NOMO-1 treated with DMSO at 0.1 percent for 48 hours (cell line): ENCODE measurements at regions not wholly inside any gene's neighbourhood (a gene's known extent, or its start where the extent isn't known, plus 50 kb on each side); places are given as distances from the start of the nearest gene placed in this dataset.
"Not testable (repeated sequence)": the region's sequence is repeated elsewhere in the genome, so short reads cannot be mapped to it uniquely, and the experiment has no call there.

Experiments used
- DNase-seq: peaks from one replicate; lab custom pipeline; 2025; ENCODE audit not compliant: unreplicated experiment; lab: John Stamatoyannopoulos, UW

DNA sequence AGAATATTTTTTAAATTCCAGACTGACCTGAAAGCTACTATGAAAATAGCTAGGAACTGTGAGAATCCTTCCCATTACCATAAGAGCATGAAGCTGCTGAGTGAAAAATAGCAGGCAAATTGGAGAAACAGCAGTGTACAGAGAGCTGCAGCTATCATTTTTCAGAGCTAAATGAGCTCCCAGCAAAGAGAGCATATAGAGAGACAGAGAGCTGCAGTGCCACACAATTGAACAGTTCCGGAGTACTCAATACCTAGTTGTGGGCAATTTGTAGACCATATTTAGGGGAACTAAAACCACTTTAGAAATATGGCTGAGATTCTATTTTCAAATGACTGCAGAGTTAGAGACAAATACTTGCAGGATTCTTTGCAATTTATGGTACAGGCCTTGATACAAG is 645.3 kb downstream of the STK39 start:
- peak; percentile 4 for DNase-seq

DNA sequence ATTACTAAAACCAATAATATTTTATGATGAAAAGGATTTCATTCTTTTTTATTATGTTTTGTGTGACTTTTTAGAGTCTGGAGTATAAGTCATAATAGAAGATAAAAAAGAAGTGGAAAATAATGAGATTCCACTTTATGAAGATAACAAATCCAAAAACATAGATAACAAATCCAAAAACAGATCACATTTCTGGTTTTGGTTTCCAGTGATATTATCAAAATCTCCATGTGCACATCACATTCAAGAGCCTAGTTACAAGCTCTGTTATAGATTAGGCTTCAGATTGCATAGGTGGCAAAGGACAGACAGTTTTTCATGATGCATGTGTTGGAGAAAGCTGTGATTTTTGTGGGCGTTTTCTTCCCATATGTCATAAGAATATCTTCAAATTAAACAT is 648.2 kb downstream of the STK39 start:
- no peak for DNase-seq

DNA sequence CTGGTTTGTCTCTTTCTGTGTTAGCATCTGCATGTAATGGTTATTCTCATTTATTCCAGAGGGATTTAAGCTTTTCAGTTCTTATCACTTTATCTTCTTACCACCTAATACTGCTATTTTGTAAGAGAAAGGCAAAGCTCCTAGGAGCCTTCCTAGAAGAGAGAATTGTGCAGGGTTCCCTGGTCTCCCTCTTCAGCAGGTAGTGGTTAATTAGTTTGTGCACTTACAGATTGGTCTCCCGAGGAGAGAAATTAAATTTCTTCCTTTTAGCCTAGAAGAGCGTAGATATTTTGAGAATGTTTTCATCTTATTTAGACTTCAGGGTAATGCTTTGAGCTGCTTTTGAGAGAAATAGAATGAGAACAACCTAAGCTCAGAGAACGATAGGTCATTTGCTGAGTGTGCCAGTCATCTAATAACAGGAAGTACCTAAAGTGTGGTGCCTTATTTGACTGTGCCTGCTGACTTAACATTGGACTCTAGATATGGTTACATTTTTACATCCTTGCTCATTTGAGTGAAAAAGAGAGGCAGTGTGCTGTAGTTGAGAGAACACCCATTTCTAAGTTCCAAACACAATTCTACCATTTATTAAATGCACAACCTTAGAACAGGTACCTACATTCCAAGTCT is 651.4 kb downstream of the STK39 start:
- no peak for DNase-seq

DNA sequence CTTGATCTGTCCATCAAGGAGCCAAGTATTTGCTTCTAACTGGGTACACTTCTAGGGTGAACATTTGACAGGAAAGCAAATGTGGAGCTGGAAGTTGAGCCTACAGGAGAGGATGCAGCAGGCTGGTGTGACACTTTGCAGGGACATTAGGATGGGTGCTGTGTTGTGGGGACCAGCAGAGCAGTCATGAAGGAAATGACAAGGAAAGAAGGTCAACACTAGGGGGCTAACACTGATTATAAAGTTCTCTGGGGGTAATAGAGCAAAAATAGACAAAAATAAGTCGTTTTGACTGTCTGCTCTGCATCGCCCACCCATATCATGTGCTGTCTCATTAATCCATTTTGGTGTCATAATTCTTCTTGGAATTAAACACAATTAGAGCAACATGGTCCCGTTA is 652.4 kb downstream of the STK39 start:
- DNase-seq = no peak

DNA sequence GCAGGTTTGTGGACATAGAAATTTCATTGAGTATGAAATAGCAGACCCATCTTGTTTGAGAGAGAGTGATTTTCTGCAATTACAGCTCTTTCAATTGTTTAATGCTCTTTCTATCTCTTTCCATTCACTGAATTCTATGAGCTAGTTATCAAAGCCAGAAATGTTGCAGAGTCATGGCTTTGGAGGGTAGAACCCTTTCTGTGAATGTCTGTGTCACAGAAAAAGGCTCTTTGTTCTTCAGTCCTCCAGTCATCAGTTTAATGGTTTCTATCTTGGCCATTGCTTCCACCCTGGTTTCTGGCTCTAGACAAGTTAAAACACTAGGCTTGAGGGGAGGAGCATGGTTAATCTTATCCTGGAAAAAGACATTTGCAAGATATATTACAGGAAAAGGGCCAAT is 655.0 kb downstream of the STK39 start:
- no peak for DNase-seq

DNA sequence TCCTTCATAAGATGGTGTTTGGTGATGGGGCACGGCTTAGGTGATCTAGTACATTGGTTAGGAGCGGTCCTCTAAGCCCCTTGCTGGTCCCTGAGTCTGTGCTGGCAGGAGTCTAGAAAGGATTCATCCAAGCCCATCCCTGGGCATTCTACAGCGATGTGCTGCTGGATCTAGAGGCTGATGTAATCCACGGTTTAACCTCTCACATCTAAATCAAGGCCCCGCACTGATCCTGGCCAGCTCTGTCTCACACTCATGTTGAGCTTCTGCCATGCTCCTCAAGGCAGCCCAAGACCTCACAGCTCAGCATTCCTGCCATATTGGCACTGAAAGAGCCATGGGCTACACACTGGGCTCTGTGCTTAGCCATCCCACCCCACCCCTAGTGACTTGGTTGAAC is 664.8 kb downstream of the STK39 start:
- DNase-seq = no peak

DNA sequence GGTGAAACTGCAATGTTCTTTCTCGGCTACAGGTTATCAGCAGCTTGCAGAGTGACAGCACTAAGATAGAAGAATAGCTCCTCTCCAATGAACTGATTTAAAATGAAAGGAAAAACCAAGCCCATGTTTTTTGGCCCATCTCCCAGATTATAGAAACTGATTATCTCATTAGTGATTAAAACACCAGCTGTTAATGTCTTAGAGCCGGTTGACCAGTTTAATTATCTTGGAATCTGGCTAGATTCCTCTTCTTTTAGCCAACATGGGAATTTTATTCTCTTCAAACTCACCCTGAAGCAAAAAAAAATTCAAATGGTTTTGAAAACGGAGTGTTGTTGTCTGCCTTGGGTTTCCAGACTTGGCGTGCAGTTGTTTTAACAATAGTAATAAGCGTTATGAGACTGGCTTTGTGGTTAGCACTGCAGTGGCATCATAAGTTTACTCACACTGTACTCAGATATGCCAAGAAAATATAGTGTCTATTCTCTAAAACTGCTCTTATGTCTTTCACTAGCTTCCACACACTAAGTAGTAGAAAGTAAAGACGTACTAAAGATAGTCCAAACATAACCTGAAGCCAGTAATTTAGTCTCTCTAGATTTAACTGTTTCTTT is 665.3 kb downstream of the STK39 start:
- DNase-seq = no peak

DNA sequence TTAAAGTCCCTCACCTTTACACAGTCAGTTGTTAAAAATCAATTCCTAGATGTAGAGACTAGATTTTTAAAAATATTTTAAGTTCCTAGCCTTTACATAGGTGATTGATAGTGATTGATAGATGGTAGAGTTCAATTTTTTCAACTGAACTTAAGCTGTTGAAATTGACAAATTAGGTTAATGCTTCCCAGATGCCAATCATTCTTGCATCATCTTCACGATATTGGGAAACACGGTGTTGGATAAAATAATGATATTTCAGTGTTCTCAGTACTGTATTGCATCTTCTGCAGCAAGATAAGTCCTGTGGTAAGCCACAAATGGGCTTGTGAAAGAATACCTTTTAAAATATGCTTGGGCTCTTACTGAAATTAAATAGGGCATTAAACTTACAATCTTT is 667.6 kb downstream of the STK39 start:
- DNase-seq = no peak

DNA sequence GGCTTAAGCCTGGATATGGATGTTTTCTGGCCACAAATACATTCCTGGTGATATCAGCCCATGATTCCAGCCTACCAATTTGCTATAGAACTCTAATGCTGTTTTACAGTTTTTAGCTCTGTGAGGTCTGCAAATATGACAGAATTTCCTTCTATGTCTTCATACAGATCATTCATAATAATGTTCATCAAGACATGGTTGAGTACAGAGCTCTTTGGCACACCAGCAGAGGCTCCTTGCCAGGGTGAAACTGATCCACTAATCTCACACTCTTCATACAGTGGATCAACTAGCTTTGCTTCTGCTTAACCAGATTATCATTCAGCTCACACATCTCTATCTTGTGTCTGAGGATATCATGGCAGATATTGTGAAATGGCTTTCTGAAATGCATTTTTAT is 672.1 kb downstream of the STK39 start:
- DNase-seq = no peak

DNA sequence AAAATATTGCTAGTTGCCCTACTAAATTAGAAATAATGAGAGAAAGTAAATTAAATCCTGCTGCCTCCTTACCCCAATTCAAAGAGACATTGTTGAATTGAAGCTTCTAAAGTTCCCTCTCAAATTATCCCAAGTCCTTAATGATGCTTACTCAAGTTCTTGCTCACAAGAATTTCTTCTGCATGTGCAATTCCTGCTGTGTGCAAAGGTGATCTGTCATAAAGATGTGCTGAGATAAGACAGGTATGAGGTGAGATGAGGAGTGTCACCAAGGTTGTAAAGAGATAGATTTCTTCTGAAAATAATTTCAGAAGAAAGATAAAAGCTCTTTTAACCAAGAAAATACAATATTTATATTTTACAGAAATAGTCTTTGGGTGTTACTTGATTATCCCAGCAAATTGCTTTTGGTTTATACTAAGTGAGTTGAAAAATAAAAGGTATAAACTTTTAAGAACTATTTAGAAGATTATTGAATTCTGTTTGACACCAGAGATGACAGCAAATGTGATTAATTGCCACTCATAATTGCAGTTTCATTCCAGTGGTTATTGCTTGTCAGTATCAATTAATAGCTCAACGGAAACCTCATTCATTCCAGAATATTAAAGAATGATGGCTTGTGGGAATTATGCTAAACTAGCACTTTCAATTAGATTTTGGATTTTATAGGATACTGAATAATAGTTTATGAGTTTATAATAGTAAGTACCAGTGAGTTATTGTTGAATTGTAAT is 674.3 kb downstream of the STK39 start:
- DNase-seq = no peak

DNA sequence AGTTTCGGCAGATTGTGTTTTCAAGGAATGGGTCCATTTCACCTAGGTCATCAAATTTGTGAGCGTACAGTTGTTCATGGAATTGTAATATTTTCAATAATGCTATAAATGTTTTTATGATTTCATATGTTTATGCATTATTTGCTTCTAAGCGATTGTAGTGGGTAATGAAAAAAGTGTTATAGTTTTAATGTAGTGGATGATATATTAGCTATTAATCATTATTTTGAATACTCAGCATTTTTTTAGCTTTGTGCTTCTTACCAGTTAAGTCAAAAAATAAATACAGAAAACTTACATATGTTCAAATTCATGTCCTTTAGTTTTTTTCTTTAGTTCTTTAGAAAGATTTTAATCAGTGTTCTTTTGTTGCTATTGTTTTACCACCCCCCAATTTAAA is 677.0 kb downstream of the STK39 start:
- DNase-seq = no peak

DNA sequence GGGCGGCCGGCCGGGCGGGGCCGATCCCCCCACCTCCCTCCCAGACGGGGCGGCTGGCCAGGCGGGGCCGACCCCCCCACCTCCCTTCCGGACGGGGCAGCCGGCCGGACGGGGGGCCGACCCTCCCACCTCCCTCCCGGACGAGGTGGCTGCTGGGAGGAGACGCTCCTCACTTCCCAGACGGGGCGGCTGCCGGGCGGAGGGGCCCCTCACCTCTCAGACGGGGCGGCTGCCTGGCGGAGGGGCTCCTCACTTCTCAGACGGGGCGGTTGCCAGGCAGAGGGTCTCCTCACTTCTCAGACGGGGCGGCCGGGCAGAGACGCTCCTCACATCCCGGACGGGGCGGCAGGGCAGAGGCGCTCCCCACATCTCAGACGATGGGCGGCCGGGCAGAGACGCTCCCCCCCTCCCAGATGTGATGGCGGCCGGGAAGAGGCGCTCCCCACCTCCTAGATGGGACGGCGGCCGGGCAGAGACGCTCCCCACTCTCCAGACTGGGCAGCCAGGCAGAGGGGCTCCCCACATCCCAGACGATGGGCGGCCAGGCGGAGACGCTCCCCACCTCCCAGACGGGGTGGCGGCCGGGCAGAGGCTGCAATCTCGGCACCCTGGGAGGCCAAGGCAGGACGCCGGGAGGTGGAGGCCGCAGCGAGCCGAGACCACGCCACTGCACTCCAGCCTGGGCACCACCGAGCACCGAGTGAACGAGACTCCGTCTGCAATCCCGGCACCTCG is 675.8 kb downstream of the XIRP2 start:
- DNase-seq = not testable (repeated sequence)

DNA sequence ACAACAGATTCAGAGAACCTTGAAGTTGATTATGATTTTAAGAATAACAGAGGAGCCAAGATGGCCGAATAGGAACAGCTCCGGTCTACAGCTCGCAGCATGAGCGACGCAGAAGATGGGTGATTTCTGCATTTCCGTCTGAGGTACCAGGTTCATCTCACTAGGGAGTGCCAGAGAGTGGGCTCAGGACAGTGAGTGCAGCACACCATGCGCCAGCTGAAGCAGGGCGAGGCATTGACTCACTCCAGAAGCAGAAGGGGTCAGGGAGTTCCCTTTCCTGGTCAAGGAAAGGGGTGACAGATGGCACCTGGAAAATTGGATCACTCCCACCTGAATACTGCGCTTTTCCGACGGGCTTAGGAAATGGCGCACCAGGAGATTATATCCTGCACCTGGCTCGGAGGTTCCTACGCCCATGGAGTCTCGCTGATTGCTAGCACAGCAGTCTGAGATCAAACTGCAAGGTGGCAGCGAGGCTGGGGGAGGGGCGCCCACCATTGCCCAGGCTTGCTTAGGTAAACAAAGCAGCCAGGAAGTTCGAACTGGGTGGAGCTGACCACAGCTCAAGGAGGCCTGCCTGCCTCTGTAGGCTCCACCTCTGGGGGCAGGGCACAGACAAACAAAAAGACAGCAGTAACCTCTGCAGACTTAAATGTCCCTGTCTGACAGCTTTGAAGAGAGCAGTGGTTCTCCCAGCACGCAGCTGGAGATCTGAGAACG is 670.2 kb downstream of the XIRP2 start:
- not testable (repeated sequence) for DNase-seq

DNA sequence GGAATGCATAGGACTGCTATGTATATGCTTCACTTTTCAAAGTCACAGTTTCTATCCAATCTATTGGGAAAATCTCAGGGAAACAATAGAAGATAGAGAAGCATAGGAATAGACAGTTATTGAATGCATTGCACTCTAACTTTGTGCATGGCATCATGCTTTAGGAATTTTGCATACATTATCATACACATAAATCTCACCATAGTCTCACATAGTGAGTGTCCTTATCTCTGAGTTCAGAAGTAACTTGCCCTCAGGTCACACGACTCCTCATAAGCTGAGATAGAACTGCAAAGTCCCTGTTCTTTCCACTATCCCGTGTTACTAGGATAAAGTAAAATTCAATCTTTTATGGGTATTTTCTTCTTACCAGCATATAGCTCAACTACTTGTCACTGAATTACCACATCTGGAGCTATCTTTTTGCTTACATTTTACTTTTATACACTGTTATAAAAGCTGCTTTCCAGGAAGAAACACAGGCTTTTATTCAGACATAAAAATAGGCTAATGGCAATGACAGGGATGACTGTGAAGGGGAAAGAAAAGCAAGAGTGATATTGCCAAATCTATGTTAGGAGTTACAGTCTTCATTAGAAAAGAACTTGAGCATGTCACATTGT is 666.9 kb downstream of the XIRP2 start:
- DNase-seq = no peak

DNA sequence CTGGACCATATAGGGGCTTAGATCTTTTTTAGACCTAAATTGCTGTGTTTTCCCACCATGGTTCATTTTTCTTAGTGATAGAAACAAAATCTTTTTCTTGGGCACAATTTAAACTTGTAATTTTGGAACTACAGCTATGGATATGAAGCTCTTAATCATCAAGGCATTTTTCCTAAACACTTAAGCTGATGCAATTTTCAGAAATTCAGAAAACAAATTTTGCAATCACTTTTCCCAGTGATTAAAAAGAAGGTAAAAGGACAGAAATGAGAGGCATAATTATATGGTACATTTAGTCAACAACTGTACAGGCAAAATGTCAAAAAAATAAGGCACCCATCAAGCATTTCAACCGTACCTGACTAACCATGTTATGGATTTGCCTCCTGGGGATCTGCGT is 665.4 kb downstream of the XIRP2 start:
- no peak for DNase-seq

DNA sequence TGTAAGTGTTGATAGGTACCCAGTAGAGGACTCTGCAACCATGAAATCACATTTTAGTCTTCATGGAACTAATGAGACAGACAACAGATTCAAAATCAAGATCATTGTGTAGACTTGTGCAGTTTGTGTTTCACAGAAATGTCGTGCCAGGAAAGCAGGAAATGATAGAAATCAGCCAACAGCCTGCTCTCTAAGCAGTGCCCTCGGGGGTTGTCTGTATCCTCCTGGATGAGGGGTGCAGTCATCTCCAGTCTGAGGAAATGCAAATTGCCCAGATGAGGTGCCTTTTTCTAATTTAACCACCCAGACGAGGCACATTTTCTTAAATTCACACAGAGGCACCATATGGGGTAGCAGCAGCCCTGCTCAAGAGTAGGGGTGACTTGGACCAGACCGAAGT is 663.1 kb downstream of the XIRP2 start:
- DNase-seq = no peak

DNA sequence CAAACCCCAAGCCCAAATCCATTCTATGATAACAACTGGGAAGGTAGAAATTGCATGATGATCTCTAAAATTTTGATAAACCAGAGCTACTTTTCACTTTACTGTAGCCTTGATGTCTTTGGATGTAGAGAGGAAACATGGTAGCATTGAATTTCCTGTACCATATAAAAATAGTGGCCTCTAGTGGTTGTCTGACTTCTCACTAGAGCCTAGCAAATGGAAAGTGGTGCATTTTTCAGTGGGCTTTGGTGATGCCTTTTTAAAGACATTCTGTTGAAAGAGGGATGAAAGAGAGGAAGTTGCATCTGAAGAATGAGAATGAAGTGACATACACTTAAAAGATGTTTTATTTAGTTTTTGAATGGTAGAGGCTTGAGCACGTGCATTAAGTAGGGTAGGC is 662.2 kb downstream of the XIRP2 start:
- no peak for DNase-seq

DNA sequence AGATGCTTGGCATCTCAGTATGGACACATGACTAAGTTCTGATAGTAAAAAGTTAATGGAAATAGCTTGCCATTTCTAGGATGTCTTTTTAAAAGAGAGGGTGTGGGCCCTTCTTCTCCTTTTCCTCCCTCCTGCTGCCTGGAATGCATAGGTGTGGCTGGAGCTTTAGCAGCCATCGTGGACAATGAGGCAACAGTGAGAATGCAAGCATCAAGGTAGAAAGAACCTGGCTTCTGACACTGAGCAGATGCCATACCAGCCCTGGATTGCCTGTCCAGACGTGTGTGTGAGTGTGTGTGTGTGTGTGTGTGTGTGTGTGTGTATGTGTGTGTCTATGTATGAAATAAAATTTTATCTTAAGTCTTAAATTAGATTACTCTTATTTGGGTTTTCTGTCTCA is 660.1 kb downstream of the XIRP2 start:
- no peak for DNase-seq

DNA sequence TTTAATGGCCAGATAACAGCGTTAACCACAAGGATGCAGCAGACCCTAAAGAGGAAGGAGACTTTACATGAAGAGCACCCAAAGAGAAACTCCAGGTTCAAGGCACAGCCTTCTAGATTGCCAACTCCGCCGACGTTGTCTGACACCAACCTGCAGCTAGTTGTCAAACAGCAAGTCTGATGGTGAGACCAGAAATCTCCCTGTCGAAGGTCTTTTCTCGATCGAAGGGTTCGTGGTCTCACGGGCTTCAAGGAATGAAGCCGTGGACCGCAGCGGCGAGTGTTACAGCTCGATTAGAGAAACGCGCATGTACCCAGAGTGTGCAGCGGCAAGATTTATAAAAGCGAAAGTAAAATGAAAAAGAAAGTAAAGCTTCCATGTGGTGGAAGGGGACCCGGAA is 656.3 kb downstream of the XIRP2 start:
- no peak for DNase-seq

DNA sequence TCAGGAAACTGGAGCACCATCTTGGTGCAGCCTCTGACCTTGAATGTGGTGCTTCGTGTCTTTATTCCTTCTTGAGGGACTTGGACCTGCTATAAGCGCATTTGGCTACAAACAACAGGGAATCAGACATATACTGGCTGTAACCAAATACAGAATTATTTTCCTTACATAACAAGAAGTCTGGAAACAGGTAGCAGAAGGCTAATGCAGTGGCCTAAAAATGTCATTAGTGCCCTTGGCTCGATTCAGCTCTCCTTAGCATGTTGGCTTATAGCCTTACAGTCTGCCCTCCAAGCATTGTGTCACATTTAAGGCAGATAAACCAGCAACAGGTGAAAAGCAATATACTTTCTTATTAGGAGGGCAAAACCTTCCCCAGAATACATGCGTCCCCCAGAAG is 655.4 kb downstream of the XIRP2 start:
- DNase-seq = no peak

DNA sequence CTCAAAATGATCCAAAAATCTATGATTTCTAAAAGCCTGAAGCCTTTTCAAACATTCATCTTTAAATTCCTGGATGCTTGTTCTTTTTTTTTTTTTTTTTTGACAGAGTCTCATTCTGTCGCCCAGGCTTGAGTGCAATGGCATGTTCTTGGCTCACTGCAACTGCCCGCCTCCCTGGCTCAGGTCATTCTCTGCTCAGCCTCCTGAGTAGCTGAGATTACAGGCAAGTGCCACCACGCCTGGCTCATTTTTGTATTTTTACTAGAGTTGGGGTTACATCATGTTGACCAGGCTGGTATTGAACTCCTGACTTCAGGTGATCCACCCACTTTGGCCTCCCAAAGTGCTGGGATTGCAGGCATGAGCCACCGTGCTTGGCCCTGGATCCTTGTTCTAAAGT is 649.5 kb downstream of the XIRP2 start:
- DNase-seq = no peak
